ENCODE measurements at regions not wholly inside any gene's neighbourhood (a gene's known extent, or its start where the extent isn't known, plus 50 kb on each side); places are given as distances from the start of the nearest gene placed in this dataset.

GRCh38 chr11:11206484-11206883 is 146.6 kb downstream of the CSNK2A3 start:
- TF ChIP-seq, protein P1, sequence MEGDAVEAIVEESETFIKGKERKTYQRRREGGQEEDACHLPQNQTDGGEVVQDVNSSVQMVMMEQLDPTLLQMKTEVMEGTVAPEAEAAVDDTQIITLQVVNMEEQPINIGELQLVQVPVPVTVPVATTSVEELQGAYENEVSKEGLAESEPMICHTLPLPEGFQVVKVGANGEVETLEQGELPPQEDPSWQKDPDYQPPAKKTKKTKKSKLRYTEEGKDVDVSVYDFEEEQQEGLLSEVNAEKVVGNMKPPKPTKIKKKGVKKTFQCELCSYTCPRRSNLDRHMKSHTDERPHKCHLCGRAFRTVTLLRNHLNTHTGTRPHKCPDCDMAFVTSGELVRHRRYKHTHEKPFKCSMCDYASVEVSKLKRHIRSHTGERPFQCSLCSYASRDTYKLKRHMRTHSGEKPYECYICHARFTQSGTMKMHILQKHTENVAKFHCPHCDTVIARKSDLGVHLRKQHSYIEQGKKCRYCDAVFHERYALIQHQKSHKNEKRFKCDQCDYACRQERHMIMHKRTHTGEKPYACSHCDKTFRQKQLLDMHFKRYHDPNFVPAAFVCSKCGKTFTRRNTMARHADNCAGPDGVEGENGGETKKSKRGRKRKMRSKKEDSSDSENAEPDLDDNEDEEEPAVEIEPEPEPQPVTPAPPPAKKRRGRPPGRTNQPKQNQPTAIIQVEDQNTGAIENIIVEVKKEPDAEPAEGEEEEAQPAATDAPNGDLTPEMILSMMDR (IDR thresholded peaks at IDR 0.05), result no peak
- TF ChIP-seq POLR2A (IDR thresholded peaks at IDR 0.05), result no peak
